GM18867 (cell line): ENCODE measurements at regions not wholly inside any gene's neighbourhood (a gene's known extent, or its start where the extent isn't known, plus 50 kb on each side); places are given as distances from the start of the nearest gene placed in this dataset.
"Not testable (repeated sequence)": the region's sequence is repeated elsewhere in the genome, so short reads cannot be mapped to it uniquely, and the experiment has no call there.

Source experiments
- ATAC-seq: cut with Tn5 transposase; IDR thresholded peaks from one replicate; pipeline ENCODE4 v1.9.1; 2021; ENCODE audit warnings: mild to moderate bottlenecking, moderate library complexity; ENCODE audit not compliant: unreplicated experiment

- ATAC-seq, result no peak
Observed at GRCh38 chr18:78784861-78785260, 194.8 kb upstream of the SALL3 start.

GRCh38 chr18:78785706-78786105 lies 193.9 kb upstream of the SALL3 start:
- ATAC-seq, result no peak

- no peak for ATAC-seq
Observed at GRCh38 chr18:78786776-78787175, 192.8 kb upstream of the SALL3 start.

GRCh38 chr18:78787751-78788150 lies 191.9 kb upstream of the SALL3 start:
- no peak for ATAC-seq

- ATAC-seq, result no peak
Observed at GRCh38 chr18:78788161-78788560, 191.5 kb upstream of the SALL3 start.

GRCh38 chr18:78789850-78790249 lies 189.8 kb upstream of the SALL3 start:
- no peak for ATAC-seq

GRCh38 chr18:78790511-78790910 lies 189.1 kb upstream of the SALL3 start:
- ATAC-seq, result no peak

- ATAC-seq, result no peak
Observed at GRCh38 chr18:78790960-78791359, 188.7 kb upstream of the SALL3 start.

- ATAC-seq, result no peak
Observed at GRCh38 chr18:78792094-78792493, 187.5 kb upstream of the SALL3 start.

- ATAC-seq, result no peak
Observed at GRCh38 chr18:78792736-78793135, 186.9 kb upstream of the SALL3 start.

- no peak for ATAC-seq
Observed at GRCh38 chr18:78793313-78794070, 186.1 kb upstream of the SALL3 start.

- ATAC-seq, result no peak
Observed at GRCh38 chr18:78794071-78794430, 185.6 kb upstream of the SALL3 start.

- no peak for ATAC-seq
Observed at GRCh38 chr18:78796693-78797455, 182.7 kb upstream of the SALL3 start.

- ATAC-seq, result no peak
Observed at GRCh38 chr18:78797499-78797898, 182.1 kb upstream of the SALL3 start.

GRCh38 chr18:78798402-78799175 lies 181.0 kb upstream of the SALL3 start:
- no peak for ATAC-seq

GRCh38 chr18:78799382-78800089 lies 180.1 kb upstream of the SALL3 start:
- no peak for ATAC-seq

- not testable (repeated sequence) for ATAC-seq
Observed at GRCh38 chr18:78800102-78800851, 179.3 kb upstream of the SALL3 start.

- no peak for ATAC-seq
Observed at GRCh38 chr18:78801011-78801410, 178.6 kb upstream of the SALL3 start.

- ATAC-seq, result no peak
Observed at GRCh38 chr18:78803104-78803503, 176.5 kb upstream of the SALL3 start.
